Fibroblast of mammary gland (primary cell): ENCODE measurements at regions not wholly inside any gene's neighbourhood (a gene's known extent, or its start where the extent isn't known, plus 50 kb on each side); places are given as distances from the start of the nearest gene placed in this dataset.

Experiments
- DNase-seq: peaks from one replicate; pipeline ENCODE4 v3.0.0-alpha.2; 2010; ENCODE audit warnings: low read depth
- H3K4me3 ChIP-seq: 2 replicates; pipeline ENCODE4 v1.5.1; 2011; ENCODE audit warnings: low read depth, mild to moderate bottlenecking, low read length, moderate library complexity; ENCODE audit not compliant: control insufficient read depth
- TF ChIP-seq, protein P1 (sequence below): conservative IDR thresholded peaks from 2 replicates; pipeline ENCODE4 v1.5.1; 2011; ENCODE audit warnings: low read depth, low read length, inconsistent platforms; ENCODE audit not compliant: control insufficient read depth, insufficient read depth

DNA sequence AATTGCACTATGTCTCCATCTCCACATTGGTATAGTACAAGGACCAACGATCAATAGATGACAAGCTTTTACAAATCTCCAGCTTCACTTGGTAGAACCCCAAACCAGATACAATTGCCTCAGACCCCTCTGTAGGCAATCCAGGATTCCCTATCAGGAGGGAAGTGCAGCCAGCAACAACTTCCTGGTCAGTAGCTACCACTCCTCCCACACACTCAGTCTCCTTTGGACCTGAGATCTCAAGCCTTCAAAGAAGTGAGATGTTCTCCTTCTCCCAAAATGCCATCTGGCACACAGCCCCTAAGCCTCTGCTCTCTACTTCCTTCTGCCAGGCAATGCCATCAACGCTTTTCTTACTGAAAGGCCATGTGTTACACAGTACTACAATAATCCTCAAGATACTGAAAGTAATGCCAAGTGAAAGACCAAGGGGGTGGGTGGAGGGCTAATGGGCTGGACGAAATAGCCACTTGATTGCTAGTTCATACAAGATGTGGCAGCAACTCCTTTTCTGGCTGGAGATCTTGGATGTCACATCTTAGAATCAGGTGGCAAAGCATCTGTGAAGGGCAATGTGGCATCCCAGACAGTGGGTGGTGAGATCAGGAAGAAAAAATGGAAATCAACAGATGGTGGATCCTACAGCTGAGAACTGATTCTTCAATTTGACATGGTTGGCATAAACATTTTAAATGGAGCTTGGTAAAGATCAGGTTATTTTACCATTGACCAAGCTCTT lies 75.3 kb upstream of the ACP3 start:
- TF ChIP-seq, protein P1, sequence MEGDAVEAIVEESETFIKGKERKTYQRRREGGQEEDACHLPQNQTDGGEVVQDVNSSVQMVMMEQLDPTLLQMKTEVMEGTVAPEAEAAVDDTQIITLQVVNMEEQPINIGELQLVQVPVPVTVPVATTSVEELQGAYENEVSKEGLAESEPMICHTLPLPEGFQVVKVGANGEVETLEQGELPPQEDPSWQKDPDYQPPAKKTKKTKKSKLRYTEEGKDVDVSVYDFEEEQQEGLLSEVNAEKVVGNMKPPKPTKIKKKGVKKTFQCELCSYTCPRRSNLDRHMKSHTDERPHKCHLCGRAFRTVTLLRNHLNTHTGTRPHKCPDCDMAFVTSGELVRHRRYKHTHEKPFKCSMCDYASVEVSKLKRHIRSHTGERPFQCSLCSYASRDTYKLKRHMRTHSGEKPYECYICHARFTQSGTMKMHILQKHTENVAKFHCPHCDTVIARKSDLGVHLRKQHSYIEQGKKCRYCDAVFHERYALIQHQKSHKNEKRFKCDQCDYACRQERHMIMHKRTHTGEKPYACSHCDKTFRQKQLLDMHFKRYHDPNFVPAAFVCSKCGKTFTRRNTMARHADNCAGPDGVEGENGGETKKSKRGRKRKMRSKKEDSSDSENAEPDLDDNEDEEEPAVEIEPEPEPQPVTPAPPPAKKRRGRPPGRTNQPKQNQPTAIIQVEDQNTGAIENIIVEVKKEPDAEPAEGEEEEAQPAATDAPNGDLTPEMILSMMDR, result no peak
- no peak overlapping the region for H3K4me3 ChIP-seq
- DNase-seq, result no peak

DNA sequence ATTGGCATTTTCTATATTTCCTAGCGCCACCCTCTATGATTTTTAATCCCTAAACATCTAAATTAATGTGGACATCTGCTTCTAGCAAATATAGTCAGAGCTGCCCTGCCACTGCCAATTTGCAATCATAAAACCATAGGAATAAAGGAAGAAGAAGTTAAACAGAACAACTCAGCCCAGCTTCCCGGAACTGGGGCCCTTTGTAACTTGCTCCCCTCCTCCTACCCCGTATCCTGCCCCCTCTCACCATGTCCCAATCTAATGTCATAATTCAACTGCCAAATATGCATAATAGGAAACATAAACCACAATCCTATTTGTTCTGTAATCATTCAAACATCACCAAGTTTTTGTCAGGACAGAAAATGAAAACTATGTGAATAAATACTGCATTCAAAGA lies 74.4 kb upstream of the ACP3 start:
- DNase-seq, result no peak
- H3K4me3 ChIP-seq, result no peak overlapping the region
- TF ChIP-seq, protein P1, result no peak

DNA sequence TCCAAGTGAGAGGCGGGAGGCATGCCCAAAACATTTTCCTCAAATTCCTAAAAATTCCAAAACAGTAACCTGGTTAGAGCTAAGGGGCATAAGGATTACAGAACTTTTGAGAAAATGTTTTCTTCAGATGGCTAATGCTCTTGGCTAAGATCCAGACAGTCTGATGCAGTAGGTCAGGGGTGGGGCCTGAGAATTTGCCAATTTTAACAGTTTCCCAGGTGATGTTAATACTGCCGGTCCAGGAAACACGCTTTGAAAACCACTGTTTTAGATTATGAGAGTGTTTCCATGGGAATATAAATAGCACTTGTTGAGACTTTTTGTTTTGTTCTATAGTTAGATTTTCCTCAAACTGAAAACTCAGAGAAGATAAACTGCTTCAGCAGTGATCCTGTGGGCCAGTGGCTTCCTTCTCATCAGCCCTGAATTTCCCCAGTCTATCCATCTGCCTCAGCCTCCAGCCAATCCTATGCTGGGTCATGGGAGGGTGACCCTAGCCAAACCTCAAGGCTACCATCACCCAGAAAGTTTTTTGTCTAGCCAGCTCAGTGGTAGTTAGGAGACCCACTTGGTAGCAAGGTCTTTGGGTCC lies 71.6 kb upstream of the ACP3 start:
- peak; percentile 58 for DNase-seq
- H3K4me3 ChIP-seq, result no peak overlapping the region
- TF ChIP-seq, protein P1, result no peak

DNA sequence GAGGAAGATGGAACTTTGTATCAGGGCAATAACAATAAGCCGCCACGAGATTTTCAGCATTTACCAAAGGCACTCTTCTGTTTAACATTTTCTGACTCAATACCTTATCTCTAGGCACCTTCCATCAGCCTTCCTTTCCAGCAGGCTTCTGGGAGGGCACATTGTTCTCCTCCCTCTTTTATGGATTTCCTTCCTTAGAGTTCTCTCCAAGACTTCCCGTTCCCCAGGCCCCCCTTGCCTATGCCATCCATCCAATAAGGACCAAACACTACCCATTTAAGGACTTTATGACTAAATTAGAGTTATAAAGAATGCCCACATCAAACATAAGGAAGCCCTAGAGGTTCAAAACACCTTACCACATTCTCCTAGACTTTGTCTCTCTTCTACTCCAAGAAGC lies 71.0 kb upstream of the ACP3 start:
- H3K4me3 ChIP-seq, result no peak overlapping the region
- DNase-seq, result no peak
- TF ChIP-seq, protein P1, result no peak

DNA sequence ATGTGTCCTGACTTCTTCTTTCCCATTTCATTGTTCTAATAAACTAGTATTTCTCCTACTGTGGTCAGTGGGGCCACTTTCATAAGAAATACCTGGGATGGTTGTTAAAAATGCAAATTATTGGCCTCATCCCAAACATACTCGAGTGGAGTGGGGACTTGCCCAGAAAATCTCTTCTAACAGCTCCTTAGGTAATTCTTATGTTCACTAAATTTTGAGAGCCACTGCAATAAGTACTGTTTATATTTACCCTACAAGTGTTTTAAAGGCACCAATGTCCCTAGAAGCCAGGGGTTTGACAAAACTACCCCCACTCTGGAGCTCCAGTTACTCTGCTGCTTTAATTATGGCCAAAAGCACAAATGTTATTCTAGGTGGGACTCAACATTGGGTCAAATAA lies 70.0 kb upstream of the ACP3 start:
- H3K4me3 ChIP-seq, result no peak overlapping the region
- TF ChIP-seq, protein P1, result no peak
- DNase-seq, result no peak

DNA sequence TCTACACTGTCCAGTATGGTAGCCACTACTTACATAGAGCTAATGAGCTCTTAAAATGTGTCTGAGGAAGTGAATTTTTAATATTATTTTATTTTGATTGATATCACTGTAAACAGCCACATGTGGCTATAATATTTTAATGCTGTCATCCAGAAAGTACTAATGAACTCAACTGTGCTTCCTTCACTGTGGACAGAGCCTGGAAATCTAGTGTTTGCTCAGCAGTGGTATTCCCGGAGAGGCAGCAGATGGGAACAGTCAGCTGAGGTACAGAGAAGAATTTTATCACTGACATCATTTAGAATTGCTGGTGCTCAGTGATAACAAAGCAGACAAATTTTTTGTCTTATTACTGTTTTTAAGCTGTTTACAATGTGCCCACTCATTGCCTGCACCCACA lies 68.7 kb upstream of the ACP3 start:
- TF ChIP-seq, protein P1, result no peak
- no peak overlapping the region for H3K4me3 ChIP-seq
- DNase-seq, result no peak
